Heart left ventricle (tissue), 13 donors: ENCODE measurements at regions not wholly inside any gene's neighbourhood (a gene's known extent, or its start where the extent isn't known, plus 50 kb on each side); places are given as distances from the start of the nearest gene placed in this dataset.

Experiments used
- POLR2A ChIP-seq, 2 donors: fragments of 450-650 bp; IDR thresholded peaks; one replicate each; pipeline ENCODE4 v1.6.1; 2017; ENCODE audit warnings: antibody characterized with exemption in 2 of 2, mild to moderate bottlenecking in 2 of 2, moderate library complexity in 2 of 2
- TF ChIP-seq, protein P1 (sequence below), 12 donors: fragments of 200-600 bp; sonication (generic) in 4 of 12; IDR thresholded peaks; one replicate each; pipeline versions ENCODE4 v1.5.0 to v1.8.0; 2018 to 2022; ENCODE audit warnings: antibody characterized with exemption in 12 of 12, mild to moderate bottlenecking in 5 of 12
- donor health status: ischemic (EF 13 %, LVEDD 7.1; RV severe dilation, severe dysfunction).
- donor health status: DM: no; HTN: yes; CAD: no.
- donor health status: DM: no; HTN: no; CAD: no.
- donor health status: ischemic (EF 25% LVEDD 6.9; RV normal size, moderate dysfunction).
- donor health status: ischemic (EF 25% LVEDD 5.7; RV mildly dilated, moderate dysfunction).
- donor health status: ischemic (EF 35%, LVEDD 5.7; RV mildly dilated, moderate dysfunction).
- donor health status: nonischemic (EF 11% LVEDD 7.7; RV severe dilation, severe dysfunction).
- donor health status: DM: yes; HTN: yes; CAD: no.
- donor health status: PGD.
- donor health status: ischemic (EF 29% LVEDD 5.4; RV normal size, mild dysfunction).
- donor health status: nonischemic (EF 23%, LVEDD 6.1; RV moderate dilation, normal function).

- TF ChIP-seq, protein P1, sequence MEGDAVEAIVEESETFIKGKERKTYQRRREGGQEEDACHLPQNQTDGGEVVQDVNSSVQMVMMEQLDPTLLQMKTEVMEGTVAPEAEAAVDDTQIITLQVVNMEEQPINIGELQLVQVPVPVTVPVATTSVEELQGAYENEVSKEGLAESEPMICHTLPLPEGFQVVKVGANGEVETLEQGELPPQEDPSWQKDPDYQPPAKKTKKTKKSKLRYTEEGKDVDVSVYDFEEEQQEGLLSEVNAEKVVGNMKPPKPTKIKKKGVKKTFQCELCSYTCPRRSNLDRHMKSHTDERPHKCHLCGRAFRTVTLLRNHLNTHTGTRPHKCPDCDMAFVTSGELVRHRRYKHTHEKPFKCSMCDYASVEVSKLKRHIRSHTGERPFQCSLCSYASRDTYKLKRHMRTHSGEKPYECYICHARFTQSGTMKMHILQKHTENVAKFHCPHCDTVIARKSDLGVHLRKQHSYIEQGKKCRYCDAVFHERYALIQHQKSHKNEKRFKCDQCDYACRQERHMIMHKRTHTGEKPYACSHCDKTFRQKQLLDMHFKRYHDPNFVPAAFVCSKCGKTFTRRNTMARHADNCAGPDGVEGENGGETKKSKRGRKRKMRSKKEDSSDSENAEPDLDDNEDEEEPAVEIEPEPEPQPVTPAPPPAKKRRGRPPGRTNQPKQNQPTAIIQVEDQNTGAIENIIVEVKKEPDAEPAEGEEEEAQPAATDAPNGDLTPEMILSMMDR (IDR thresholded peaks at IDR 0.05) = no peak
- TF ChIP-seq POLR2A (IDR thresholded peaks at IDR 0.05) = peak in 1 of 2 donors; percentile 81
These were observed 94.5 kb upstream of the PTPN1 start for GRCh38 chr20:50415516-50416268.
